Loucy (cell line): ENCODE measurements at regions not wholly inside any gene's neighbourhood (a gene's known extent, or its start where the extent isn't known, plus 50 kb on each side); places are given as distances from the start of the nearest gene placed in this dataset.

Source experiments
- EZH2phosphoT487 ChIP-seq: fragments of 200-600 bp; IDR thresholded peaks from 2 replicates; pipeline ENCODE4 v1.6.1; 2018; ENCODE audit warnings: antibody characterized with exemption, mild to moderate bottlenecking, moderate library complexity, borderline replicate concordance
- TF ChIP-seq, protein P1 (sequence below): fragments of 200-600 bp; sonication (generic); conservative IDR thresholded peaks from 2 replicates; pipeline ENCODE4 v1.5.1; 2014; ENCODE audit warnings: mild to moderate bottlenecking, antibody characterized with exemption, low read length

DNA sequence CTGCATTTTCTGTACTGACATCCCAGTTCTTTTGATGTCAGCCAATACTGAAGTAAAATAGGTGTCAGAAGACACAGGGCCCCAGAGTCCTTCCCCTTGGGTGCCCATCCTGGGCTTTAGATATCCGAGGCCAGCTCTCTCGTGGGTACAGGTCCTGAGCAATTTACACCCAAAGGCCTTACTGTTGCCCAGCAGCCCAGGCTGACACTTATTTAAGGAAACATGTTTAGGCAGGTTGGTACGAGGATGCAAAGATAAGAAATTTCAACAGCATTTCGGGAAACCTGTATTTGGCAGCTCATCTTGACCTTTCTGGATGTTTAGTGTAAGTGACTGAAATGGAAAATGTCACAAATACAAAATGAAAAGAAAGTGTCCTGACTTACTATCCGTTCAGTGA, 130.0 kb upstream of the IL12A start:
- TF ChIP-seq, protein P1, sequence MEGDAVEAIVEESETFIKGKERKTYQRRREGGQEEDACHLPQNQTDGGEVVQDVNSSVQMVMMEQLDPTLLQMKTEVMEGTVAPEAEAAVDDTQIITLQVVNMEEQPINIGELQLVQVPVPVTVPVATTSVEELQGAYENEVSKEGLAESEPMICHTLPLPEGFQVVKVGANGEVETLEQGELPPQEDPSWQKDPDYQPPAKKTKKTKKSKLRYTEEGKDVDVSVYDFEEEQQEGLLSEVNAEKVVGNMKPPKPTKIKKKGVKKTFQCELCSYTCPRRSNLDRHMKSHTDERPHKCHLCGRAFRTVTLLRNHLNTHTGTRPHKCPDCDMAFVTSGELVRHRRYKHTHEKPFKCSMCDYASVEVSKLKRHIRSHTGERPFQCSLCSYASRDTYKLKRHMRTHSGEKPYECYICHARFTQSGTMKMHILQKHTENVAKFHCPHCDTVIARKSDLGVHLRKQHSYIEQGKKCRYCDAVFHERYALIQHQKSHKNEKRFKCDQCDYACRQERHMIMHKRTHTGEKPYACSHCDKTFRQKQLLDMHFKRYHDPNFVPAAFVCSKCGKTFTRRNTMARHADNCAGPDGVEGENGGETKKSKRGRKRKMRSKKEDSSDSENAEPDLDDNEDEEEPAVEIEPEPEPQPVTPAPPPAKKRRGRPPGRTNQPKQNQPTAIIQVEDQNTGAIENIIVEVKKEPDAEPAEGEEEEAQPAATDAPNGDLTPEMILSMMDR, result no peak
- TF ChIP-seq EZH2phosphoT487, result no peak
